Pons (tissue), 1 donor: ENCODE measurements at regions not wholly inside any gene's neighbourhood (a gene's known extent, or its start where the extent isn't known, plus 50 kb on each side); places are given as distances from the start of the nearest gene placed in this dataset.
"Not testable (repeated sequence)": the region's sequence is repeated elsewhere in the genome, so short reads cannot be mapped to it uniquely, and the experiment has no call there.

Experiments
- DNase-seq: peaks from one replicate; pipeline ENCODE4 v3.0.0-alpha.2; 2016; ENCODE audit warnings: low spot score

GRCh38 chr10:20405761-20406160, 491.4 kb downstream of the NEBL start:
- DNase-seq, result no peak

GRCh38 chr10:20405050-20405449, 492.1 kb downstream of the NEBL start:
- no peak for DNase-seq

GRCh38 chr10:20399772-20400171, 497.3 kb downstream of the NEBL start:
- no peak for DNase-seq

GRCh38 chr10:20396701-20397100, 500.4 kb downstream of the NEBL start:
- no peak for DNase-seq

GRCh38 chr10:20396205-20396604, 500.9 kb downstream of the NEBL start:
- no peak for DNase-seq

- DNase-seq, result no peak
These were observed 505.5 kb downstream of the NEBL start for GRCh38 chr10:20391629-20392028.

GRCh38 chr10:20381761-20382160, 515.4 kb downstream of the NEBL start:
- DNase-seq, result no peak

GRCh38 chr10:20380401-20380800, 516.7 kb downstream of the NEBL start:
- DNase-seq, result no peak

GRCh38 chr10:20372748-20373147, 524.4 kb downstream of the NEBL start:
- no peak for DNase-seq

- not testable (repeated sequence) for DNase-seq
These were observed 526.1 kb downstream of the NEBL start for GRCh38 chr10:20370977-20371533.

- no peak for DNase-seq
These were observed 527.0 kb downstream of the NEBL start for GRCh38 chr10:20369863-20370736.

GRCh38 chr10:20363684-20364083, 533.4 kb downstream of the NEBL start:
- DNase-seq, result peak; percentile 36

- no peak for DNase-seq
These were observed 539.7 kb downstream of the PLXDC2 start for GRCh38 chr10:20355915-20356314.

GRCh38 chr10:20355011-20355410, 538.8 kb downstream of the PLXDC2 start:
- DNase-seq, result no peak

- DNase-seq, result no peak
These were observed 537.9 kb downstream of the PLXDC2 start for GRCh38 chr10:20354166-20354565.

- DNase-seq, result no peak
These were observed 534.3 kb downstream of the PLXDC2 start for GRCh38 chr10:20350509-20350908.

GRCh38 chr10:20343036-20343435, 526.8 kb downstream of the PLXDC2 start:
- no peak for DNase-seq
